SK-N-SH treated with all-trans-retinoic acid at 6 μM for 48 hours (cell line): ENCODE measurements at regions not wholly inside any gene's neighbourhood (a gene's known extent, or its start where the extent isn't known, plus 50 kb on each side); places are given as distances from the start of the nearest gene placed in this dataset.

Experiments
- ATAC-seq: fragments of 200-7000 bp; cut with Tn5 transposase; 3 replicates; pipeline ENCODE4 v1.9.1; 2020; ENCODE audit warnings: mild to moderate bottlenecking, moderate library complexity
- ARNTL ChIP-seq: fragments of 450-650 bp; formaldehyde crosslinking; IDR thresholded peaks from 2 replicates; pipeline ENCODE4 v1.5.0; 2020; ENCODE audit warnings: low read depth, mild to moderate bottlenecking, moderate library complexity, borderline replicate concordance
- BACH2 ChIP-seq: fragments of 250-450 bp; sonication (Bioruptor Pico); IDR thresholded peaks from 2 replicates; pipeline ENCODE4 v1.9.0; 2021; ENCODE audit warnings: mild to moderate bottlenecking, borderline replicate concordance
- CSDC2 ChIP-seq: fragments of 250-450 bp; sonication (Bioruptor Pico); IDR thresholded peaks from 2 replicates; pipeline ENCODE4 v1.5.0; 2020; ENCODE audit warnings: mild to moderate bottlenecking, moderate library complexity
- ESRRG ChIP-seq: fragments of 250-450 bp; sonication (Bioruptor Pico); IDR thresholded peaks from 2 replicates; pipeline ENCODE4 v1.6.1; 2021; ENCODE audit warnings: mild to moderate bottlenecking
- GLIS3 ChIP-seq: fragments of 250-450 bp; sonication (Bioruptor Pico); IDR thresholded peaks from 2 replicates; pipeline ENCODE4 v1.5.0; 2020; ENCODE audit warnings: mild to moderate bottlenecking, moderate library complexity
- ISL1 ChIP-seq: fragments of 250-450 bp; sonication (Bioruptor Pico); IDR thresholded peaks from 2 replicates; pipeline ENCODE4 v2.1.2; 2022; ENCODE audit warnings: mild to moderate bottlenecking, moderate library complexity
- OSR1 ChIP-seq: fragments of 250-450 bp; sonication (Bioruptor Pico); IDR thresholded peaks from 2 replicates; pipeline ENCODE4 v1.8.0; 2022; ENCODE audit warnings: moderate library complexity, mild to moderate bottlenecking, inconsistent platforms
- PPARA ChIP-seq: fragments of 250-450 bp; sonication (Bioruptor Pico); IDR thresholded peaks from 2 replicates; pipeline ENCODE4 v1.5.0; 2020; ENCODE audit warnings: mild to moderate bottlenecking, borderline replicate concordance
- SNAI2 ChIP-seq: fragments of 250-450 bp; sonication (Bioruptor Pico); IDR thresholded peaks from 2 replicates; pipeline ENCODE4 v1.5.0; 2020; ENCODE audit warnings: mild to moderate bottlenecking, moderate library complexity
- TCF4 ChIP-seq: fragments of 250-450 bp; sonication (Bioruptor Pico); IDR thresholded peaks from 2 replicates; pipeline ENCODE4 v1.8.0; 2021; ENCODE audit warnings: mild to moderate bottlenecking, moderate library complexity, borderline replicate concordance
- TOX ChIP-seq: fragments of 250-450 bp; sonication (Bioruptor Pico); IDR thresholded peaks from 2 replicates; pipeline ENCODE4 v1.8.0; 2021; ENCODE audit warnings: mild to moderate bottlenecking, moderate library complexity, borderline replicate concordance
- ZC3H10 ChIP-seq: fragments of 250-450 bp; sonication (Bioruptor Pico); IDR thresholded peaks from 2 replicates; pipeline ENCODE4 v1.5.1; 2021; ENCODE audit warnings: mild to moderate bottlenecking, moderate library complexity
- ZFP3 ChIP-seq: fragments of 250-450 bp; sonication (Bioruptor Pico); IDR thresholded peaks from 2 replicates; pipeline ENCODE4 v1.5.0; 2020; ENCODE audit warnings: mild to moderate bottlenecking, moderate library complexity
- ZFP30 ChIP-seq: fragments of 450-650 bp; formaldehyde crosslinking; IDR thresholded peaks from 2 replicates; pipeline ENCODE4 v1.5.0; 2022; ENCODE audit warnings: mild to moderate bottlenecking, moderate library complexity
- ZNF565 ChIP-seq: fragments of 450-650 bp; formaldehyde crosslinking; conservative IDR thresholded peaks from 2 replicates; pipeline ENCODE4 v1.5.0; 2020; ENCODE audit warnings: low read depth, mild to moderate bottlenecking, moderate library complexity
- ZNF70 ChIP-seq: fragments of 450-650 bp; formaldehyde crosslinking; IDR thresholded peaks from 2 replicates; pipeline ENCODE4 v1.5.0; 2020; ENCODE audit warnings: mild to moderate bottlenecking, moderate library complexity
- ZNF8 ChIP-seq: fragments of 450-650 bp; formaldehyde crosslinking; IDR thresholded peaks from 2 replicates; pipeline ENCODE4 v1.5.0; 2020; ENCODE audit warnings: mild to moderate bottlenecking, moderate library complexity
- TF ChIP-seq, protein P1 (sequence below): fragments of 250-450 bp; sonication (Bioruptor Pico); IDR thresholded peaks from 2 replicates; pipeline ENCODE4 v1.5.1; 2020; ENCODE audit warnings: low read depth, mild to moderate bottlenecking, moderate library complexity
- TF ChIP-seq, protein P2 (sequence below): fragments of 250-450 bp; sonication (Bioruptor Pico); IDR thresholded peaks from 2 replicates; pipeline ENCODE4 v1.5.1; 2021; ENCODE audit warnings: mild to moderate bottlenecking, moderate library complexity
- TF ChIP-seq, protein P3 (sequence below): fragments of 250-450 bp; sonication (Bioruptor Pico); IDR thresholded peaks from 2 replicates; pipeline ENCODE4 v1.8.0; 2021; ENCODE audit warnings: low read depth, mild to moderate bottlenecking, moderate library complexity, borderline replicate concordance
- TF ChIP-seq, protein P4 (sequence below): fragments of 250-450 bp; sonication (Bioruptor Pico); IDR thresholded peaks from 2 replicates; pipeline ENCODE4 v1.5.0; 2020; ENCODE audit warnings: mild to moderate bottlenecking, moderate library complexity

DNA sequence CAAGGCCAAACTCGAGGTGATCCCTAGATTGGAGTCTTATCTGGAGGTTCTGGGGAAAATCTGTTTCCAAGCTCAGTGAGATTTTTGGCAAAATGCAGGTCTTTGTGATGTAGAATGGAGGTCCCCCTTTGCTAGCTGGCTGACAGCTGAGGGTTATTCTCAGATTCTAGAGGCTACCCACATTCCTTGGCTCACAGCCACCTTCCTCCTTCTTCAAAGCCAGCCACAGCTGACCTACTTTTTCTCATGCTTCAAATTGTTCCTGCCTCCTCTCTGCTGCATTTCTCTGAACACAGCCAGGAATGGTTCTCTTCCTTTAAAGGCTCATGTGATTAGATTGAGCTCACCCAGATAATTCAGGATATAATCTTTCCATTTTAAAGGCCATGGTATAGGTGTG, 86.9 kb downstream of the VCX3A start:
- TF ChIP-seq PPARA (no peak), ARNTL (CRISPR knock-in tag) (no peak), ISL1 (CRISPR knock-in tag) (no peak), TOX (no peak), CSDC2 (no peak), ZFP3 (CRISPR knock-in tag) (no peak), ZNF70 (no peak), ZNF8 (CRISPR knock-in tag) (no peak), ZC3H10 (no peak), ZNF565 (CRISPR knock-in tag) (no peak), ZFP30 (no peak), ESRRG (CRISPR knock-in tag) (no peak), OSR1 (CRISPR knock-in tag) (no peak), TCF4 (no peak), SNAI2 (CRISPR knock-in tag) (no peak)
- TF ChIP-seq, protein P1, sequence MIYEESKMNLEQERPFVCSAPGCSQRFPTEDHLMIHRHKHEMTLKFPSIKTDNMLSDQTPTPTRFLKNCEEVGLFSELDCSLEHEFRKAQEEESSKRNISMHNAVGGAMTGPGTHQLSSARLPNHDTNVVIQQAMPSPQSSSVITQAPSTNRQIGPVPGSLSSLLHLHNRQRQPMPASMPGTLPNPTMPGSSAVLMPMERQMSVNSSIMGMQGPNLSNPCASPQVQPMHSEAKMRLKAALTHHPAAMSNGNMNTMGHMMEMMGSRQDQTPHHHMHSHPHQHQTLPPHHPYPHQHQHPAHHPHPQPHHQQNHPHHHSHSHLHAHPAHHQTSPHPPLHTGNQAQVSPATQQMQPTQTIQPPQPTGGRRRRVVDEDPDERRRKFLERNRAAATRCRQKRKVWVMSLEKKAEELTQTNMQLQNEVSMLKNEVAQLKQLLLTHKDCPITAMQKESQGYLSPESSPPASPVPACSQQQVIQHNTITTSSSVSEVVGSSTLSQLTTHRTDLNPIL (CRISPR knock-in tag) = no peak
- TF ChIP-seq, protein P2, sequence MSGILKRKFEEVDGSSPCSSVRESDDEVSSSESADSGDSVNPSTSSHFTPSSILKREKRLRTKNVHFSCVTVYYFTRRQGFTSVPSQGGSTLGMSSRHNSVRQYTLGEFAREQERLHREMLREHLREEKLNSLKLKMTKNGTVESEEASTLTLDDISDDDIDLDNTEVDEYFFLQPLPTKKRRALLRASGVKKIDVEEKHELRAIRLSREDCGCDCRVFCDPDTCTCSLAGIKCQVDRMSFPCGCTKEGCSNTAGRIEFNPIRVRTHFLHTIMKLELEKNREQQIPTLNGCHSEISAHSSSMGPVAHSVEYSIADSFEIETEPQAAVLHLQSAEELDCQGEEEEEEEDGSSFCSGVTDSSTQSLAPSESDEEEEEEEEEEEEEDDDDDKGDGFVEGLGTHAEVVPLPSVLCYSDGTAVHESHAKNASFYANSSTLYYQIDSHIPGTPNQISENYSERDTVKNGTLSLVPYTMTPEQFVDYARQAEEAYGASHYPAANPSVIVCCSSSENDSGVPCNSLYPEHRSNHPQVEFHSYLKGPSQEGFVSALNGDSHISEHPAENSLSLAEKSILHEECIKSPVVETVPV (CRISPR knock-in tag) = no peak
- TF ChIP-seq, protein P3, sequence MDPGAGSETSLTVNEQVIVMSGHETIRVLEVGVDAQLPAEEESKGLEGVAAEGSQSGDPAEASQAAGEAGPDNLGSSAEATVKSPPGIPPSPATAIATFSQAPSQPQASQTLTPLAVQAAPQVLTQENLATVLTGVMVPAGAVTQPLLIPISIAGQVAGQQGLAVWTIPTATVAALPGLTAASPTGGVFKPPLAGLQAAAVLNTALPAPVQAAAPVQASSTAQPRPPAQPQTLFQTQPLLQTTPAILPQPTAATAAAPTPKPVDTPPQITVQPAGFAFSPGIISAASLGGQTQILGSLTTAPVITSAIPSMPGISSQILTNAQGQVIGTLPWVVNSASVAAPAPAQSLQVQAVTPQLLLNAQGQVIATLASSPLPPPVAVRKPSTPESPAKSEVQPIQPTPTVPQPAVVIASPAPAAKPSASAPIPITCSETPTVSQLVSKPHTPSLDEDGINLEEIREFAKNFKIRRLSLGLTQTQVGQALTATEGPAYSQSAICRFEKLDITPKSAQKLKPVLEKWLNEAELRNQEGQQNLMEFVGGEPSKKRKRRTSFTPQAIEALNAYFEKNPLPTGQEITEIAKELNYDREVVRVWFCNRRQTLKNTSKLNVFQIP (CRISPR knock-in tag) = no peak
- TF ChIP-seq, protein P4, sequence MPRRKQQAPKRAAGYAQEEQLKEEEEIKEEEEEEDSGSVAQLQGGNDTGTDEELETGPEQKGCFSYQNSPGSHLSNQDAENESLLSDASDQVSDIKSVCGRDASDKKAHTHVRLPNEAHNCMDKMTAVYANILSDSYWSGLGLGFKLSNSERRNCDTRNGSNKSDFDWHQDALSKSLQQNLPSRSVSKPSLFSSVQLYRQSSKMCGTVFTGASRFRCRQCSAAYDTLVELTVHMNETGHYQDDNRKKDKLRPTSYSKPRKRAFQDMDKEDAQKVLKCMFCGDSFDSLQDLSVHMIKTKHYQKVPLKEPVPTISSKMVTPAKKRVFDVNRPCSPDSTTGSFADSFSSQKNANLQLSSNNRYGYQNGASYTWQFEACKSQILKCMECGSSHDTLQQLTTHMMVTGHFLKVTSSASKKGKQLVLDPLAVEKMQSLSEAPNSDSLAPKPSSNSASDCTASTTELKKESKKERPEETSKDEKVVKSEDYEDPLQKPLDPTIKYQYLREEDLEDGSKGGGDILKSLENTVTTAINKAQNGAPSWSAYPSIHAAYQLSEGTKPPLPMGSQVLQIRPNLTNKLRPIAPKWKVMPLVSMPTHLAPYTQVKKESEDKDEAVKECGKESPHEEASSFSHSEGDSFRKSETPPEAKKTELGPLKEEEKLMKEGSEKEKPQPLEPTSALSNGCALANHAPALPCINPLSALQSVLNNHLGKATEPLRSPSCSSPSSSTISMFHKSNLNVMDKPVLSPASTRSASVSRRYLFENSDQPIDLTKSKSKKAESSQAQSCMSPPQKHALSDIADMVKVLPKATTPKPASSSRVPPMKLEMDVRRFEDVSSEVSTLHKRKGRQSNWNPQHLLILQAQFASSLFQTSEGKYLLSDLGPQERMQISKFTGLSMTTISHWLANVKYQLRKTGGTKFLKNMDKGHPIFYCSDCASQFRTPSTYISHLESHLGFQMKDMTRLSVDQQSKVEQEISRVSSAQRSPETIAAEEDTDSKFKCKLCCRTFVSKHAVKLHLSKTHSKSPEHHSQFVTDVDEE = no peak
- ATAC-seq = no peak

DNA sequence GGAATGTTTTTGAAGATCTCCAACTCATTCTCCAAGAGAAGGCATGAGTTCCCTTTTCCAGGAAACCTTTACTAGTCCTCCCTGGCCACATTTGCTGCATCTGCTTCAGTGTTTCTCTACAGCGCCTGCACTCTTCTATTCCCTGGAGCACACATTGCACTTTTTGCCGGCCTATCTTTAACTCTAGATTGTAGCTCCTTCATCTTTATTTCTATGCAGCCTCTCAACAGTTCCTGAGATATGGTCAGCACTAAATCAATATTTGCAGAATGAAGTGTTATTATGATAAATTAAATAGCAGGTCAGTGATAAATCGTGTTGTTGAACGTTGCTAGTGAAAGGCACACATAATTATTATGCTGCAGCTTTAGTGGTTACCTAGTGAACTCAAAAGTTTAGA, 88.3 kb downstream of the VCX3A start:
- ATAC-seq = no peak
- TF ChIP-seq BACH2 = no peak
- TF ChIP-seq ZC3H10 = no peak
- no peak for TF ChIP-seq GLIS3 (CRISPR knock-in tag)
- TF ChIP-seq, protein P3 (CRISPR knock-in tag) = no peak
- TF ChIP-seq, protein P4 = no peak
- TF ChIP-seq ZNF8 (CRISPR knock-in tag) = no peak
- no peak for TF ChIP-seq ZFP3 (CRISPR knock-in tag)
- no peak for TF ChIP-seq ISL1 (CRISPR knock-in tag)
- no peak for TF ChIP-seq ESRRG (CRISPR knock-in tag)
- TF ChIP-seq TCF4 = no peak
- no peak for TF ChIP-seq CSDC2
